ENCODE measurements at regions not wholly inside any gene's neighbourhood (a gene's known extent, or its start where the extent isn't known, plus 50 kb on each side); places are given as distances from the start of the nearest gene placed in this dataset.

DNA sequence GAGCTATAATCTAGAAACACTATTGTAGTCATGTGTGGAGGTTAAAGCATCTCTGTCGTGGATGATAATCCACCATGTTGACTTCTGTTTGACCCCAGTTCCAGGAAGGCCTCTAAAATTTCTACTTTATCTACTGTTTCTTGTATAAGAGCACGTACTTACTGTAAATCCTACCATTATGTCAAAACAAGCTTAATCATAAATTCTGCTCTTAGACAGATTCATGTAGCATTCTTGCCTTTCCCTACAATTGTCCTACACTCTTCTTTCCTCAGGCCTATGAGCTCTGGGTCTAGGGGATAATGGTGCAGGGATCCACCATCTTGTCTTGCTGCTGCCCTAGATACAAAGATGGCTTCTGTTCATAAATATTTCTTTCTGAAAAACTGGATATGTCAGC lies 2594.3 kb downstream of the ARAP2 start:
- H3K4me3 ChIP-seq (ENCODE audit: low read depth, low read length) = no peak overlapping the region
- no peak for DNase-seq (ENCODE audit: low read depth)
- TF ChIP-seq, protein P1, sequence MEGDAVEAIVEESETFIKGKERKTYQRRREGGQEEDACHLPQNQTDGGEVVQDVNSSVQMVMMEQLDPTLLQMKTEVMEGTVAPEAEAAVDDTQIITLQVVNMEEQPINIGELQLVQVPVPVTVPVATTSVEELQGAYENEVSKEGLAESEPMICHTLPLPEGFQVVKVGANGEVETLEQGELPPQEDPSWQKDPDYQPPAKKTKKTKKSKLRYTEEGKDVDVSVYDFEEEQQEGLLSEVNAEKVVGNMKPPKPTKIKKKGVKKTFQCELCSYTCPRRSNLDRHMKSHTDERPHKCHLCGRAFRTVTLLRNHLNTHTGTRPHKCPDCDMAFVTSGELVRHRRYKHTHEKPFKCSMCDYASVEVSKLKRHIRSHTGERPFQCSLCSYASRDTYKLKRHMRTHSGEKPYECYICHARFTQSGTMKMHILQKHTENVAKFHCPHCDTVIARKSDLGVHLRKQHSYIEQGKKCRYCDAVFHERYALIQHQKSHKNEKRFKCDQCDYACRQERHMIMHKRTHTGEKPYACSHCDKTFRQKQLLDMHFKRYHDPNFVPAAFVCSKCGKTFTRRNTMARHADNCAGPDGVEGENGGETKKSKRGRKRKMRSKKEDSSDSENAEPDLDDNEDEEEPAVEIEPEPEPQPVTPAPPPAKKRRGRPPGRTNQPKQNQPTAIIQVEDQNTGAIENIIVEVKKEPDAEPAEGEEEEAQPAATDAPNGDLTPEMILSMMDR (conservative IDR thresholded peaks at IDR 0.05; ENCODE audit: low read depth, low read length) = no peak

DNA sequence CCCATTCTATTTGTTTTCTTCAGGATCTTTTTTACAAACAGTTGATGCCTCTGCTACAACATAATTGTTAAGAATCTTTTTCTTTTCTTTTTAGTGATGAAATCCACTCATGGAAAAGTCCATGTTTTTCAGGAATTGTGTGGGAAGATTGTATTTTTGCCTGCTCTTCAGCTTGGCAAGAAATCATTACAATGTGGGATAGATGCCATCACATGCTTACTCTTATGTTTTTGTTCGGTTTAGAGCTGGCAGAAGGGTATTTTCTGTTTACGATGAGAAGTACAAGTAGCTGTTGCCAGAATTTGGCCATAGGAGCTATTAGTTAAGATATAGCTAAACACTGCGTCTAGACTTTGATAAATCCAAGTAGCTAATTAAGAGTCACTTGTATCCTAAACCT lies 2585.3 kb downstream of the ARAP2 start:
- no peak overlapping the region for H3K4me3 ChIP-seq (ENCODE audit: low read depth, low read length)
- TF ChIP-seq, protein P1 (conservative IDR thresholded peaks at IDR 0.05; ENCODE audit: low read depth, low read length) = no peak
- no peak for DNase-seq (ENCODE audit: low read depth)

DNA sequence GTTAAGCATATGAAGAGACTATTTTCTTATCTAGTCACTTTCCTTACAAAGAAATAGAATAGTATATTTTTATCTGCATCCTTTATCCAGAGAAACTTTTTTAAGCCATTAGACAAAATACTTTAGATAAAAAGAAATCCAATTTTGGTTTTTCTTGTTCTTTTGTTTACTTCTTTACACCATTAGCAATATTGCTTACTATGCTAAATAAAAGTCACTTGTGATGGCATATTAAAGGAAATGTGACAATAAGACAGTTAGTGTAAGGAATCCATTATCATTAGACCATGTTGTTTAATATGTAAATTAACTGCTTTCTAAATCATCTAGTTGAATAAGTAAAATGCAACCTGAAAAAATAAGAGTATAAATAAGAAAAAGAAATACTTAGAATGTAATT lies 2582.7 kb downstream of the ARAP2 start:
- TF ChIP-seq, protein P1 (conservative IDR thresholded peaks at IDR 0.05; ENCODE audit: low read depth, low read length) = no peak
- H3K4me3 ChIP-seq (ENCODE audit: low read depth, low read length) = no peak overlapping the region
- DNase-seq (ENCODE audit: low read depth) = no peak

DNA sequence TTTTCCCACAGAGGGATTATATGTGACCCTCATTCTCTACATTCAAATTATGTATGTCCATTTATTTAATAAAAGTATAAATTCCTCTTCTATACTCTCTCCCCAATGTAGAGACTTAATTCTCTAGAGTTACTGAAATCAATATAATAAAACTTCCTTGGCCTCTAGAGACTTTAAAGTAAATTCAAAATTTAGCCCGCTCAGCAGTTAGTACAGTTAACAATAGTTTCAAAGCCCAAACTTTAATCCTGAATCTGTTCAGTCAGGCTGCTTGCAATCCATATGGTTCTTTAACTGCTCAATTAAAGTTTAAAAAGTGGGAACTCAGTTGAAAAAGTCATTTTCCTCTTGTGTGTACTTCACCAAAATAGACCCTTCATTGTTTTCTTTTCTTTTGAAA lies 2558.4 kb downstream of the ARAP2 start:
- H3K4me3 ChIP-seq (ENCODE audit: low read depth, low read length) = no peak overlapping the region
- TF ChIP-seq, protein P1 (conservative IDR thresholded peaks at IDR 0.05; ENCODE audit: low read depth, low read length) = no peak
- DNase-seq (ENCODE audit: low read depth) = no peak

DNA sequence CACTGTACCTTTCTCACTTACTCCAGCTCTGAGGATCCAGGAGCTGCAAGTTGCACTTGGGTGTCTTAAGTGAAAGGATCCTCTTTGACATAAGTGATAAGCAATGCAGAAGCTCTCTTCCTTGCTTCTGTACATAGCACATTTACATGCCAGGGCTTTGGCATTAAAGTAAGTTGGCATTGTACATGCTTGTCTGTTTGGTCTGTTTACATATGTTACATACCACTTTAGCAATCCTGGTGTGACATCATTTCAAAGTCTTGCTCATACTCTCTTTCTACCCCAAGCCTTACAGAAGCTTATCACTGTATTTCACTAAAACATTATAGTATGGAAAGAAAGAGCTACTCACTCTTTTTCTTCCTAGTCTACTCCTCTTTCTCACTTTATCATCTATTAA lies 2548.3 kb downstream of the ARAP2 start:
- no peak overlapping the region for H3K4me3 ChIP-seq (ENCODE audit: low read depth, low read length)
- no peak for DNase-seq (ENCODE audit: low read depth)
- TF ChIP-seq, protein P1 (conservative IDR thresholded peaks at IDR 0.05; ENCODE audit: low read depth, low read length) = no peak

DNA sequence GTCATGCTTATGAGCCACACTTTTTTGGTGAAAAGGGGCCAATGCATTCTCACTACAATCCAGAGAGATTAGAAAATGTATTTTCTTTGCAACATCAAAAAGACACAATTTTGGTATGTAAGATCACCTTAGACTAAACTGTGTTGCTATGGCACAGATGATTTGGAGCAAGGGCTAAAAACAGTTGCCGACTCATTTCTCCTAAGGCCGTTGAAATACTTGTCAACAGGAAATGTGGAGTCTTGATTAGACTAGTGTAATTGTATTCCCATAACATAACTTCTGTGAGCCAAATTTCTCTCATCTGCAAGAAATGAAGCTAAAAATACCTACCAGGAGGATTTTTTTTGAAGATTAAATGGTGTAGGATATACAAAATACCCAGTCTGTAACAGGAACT lies 2547.7 kb downstream of the ARAP2 start:
- TF ChIP-seq, protein P1 (conservative IDR thresholded peaks at IDR 0.05; ENCODE audit: low read depth, low read length) = no peak
- H3K4me3 ChIP-seq (ENCODE audit: low read depth, low read length) = no peak overlapping the region
- no peak for DNase-seq (ENCODE audit: low read depth)

DNA sequence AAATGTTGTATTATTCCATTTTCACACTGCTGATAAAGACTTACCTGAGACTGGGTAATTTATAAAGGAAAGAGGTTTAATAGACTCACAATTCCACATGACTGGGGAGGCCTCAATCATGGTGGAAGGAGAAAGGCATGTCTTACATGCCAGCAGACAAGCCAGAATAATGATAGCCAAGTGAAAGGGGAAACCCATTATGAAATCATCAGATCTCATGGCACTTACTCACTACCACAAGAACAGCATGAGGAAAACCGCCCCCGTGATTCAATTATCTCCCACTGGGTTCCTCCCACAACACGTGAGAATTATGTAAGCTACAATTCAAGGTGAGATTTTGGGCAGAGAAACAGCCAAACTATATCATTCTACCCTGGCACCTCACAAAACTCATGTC lies 2535.1 kb downstream of the ARAP2 start:
- TF ChIP-seq, protein P1 (conservative IDR thresholded peaks at IDR 0.05; ENCODE audit: low read depth, low read length) = no peak
- DNase-seq (ENCODE audit: low read depth) = peak; percentile 16

More for the DNA sequence above, 2535.1 kb downstream of the ARAP2 start:
- H3K4me3 ChIP-seq (ENCODE audit: low read depth, low read length) = no peak overlapping the region
